ENCODE measurements at regions not wholly inside any gene's neighbourhood (a gene's known extent, or its start where the extent isn't known, plus 50 kb on each side); places are given as distances from the start of the nearest gene placed in this dataset.

- TF ChIP-seq CTCF (IDR thresholded peaks at IDR 0.05): peak in 6 of 7 experiments; percentile 89 to 98 (median 94)
- TF ChIP-seq POLR2A (IDR thresholded peaks at IDR 0.05): no peak
- TF ChIP-seq POLR2AphosphoS5 (IDR thresholded peaks at IDR 0.05): peak; percentile 44 to 89 (median 59)
- no peak for TF ChIP-seq EP300 (IDR thresholded peaks at IDR 0.05)
These were observed 193.5 kb upstream of the FMN2 start for GRCh38 chr1:239898062-239898730.

Measured in stomach (tissue), 4 donors.